ENCODE measurements at regions not wholly inside any gene's neighbourhood (a gene's known extent, or its start where the extent isn't known, plus 50 kb on each side); places are given as distances from the start of the nearest gene placed in this dataset.

DNA sequence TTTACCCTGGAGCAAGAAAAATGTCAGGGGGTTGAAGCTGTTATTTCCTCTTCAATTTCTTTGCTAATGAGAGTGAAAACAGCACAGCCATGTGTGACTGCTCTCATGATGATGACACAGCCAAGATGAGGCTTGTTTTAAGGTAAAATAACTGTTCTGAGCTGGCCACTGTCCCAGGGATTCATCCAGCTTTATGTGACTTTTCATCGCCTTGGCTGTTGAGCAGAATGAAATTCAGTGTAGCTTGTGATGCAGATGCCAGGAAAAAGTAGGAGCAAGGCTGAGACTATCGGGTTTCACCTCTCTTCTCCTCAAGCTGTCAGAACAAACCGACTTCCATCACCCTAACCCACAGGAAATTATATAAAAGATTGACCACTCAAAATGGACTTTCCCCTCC is 361.8 kb upstream of the CDH5 start (continued):
- TF ChIP-seq, protein P1, sequence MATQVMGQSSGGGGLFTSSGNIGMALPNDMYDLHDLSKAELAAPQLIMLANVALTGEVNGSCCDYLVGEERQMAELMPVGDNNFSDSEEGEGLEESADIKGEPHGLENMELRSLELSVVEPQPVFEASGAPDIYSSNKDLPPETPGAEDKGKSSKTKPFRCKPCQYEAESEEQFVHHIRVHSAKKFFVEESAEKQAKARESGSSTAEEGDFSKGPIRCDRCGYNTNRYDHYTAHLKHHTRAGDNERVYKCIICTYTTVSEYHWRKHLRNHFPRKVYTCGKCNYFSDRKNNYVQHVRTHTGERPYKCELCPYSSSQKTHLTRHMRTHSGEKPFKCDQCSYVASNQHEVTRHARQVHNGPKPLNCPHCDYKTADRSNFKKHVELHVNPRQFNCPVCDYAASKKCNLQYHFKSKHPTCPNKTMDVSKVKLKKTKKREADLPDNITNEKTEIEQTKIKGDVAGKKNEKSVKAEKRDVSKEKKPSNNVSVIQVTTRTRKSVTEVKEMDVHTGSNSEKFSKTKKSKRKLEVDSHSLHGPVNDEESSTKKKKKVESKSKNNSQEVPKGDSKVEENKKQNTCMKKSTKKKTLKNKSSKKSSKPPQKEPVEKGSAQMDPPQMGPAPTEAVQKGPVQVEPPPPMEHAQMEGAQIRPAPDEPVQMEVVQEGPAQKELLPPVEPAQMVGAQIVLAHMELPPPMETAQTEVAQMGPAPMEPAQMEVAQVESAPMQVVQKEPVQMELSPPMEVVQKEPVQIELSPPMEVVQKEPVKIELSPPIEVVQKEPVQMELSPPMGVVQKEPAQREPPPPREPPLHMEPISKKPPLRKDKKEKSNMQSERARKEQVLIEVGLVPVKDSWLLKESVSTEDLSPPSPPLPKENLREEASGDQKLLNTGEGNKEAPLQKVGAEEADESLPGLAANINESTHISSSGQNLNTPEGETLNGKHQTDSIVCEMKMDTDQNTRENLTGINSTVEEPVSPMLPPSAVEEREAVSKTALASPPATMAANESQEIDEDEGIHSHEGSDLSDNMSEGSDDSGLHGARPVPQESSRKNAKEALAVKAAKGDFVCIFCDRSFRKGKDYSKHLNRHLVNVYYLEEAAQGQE (IDR thresholded peaks at IDR 0.05; ENCODE audit: low read depth): no peak

DNA sequence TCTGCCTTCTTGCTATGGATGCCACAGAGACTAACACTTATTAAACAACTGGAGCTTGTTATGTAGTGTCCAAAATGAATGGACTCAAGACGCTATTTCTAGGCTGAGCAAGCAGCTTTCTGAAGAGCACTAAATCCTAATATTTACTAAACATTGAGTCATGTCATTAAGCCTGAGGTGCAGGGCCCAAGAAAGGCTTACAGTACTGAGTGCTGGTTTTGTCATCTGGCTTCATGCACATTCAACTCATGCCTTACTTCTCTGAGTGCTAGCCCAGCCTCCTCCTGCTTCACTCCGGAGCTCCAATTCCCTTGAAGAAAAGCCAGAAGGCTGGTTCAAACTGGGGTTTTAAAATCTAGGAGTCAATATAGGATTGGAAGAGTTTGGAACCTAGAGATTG is 363.3 kb upstream of the CDH5 start:
- H4K20me1 ChIP-seq (ENCODE audit: insufficient read depth): no peaks in the 10 kb centered on the region
- ChIA-PET POLR2A (no interaction called here), RAD21 (ENCODE audit: low non-redundant PET in 1 of 2, low total read pairs in 2 of 2, uncharacterized antibody in 2 of 2, unreplicated experiment in 2 of 2) (no interaction called here), CTCF (no interaction called here)
- intact Hi-C loops (cut with micrococcal nuclease): no loop called here
- DNase-seq (ENCODE audit: low read depth, low spot score): no peak
- no peaks in the 10 kb centered on the region for H3K79me2 ChIP-seq (ENCODE audit: insufficient read depth, low read length)
- no peaks in the 10 kb centered on the region for H3K4me1 ChIP-seq (ENCODE audit: control insufficient read depth in 1 of 2, insufficient read depth in 2 of 2, low read length in 2 of 2)
- BruUV-seq (replicated peaks): no TSS peak
- no peak overlapping the region for H2AFZ ChIP-seq (ENCODE audit: low read depth, low read length, poor library complexity, severe bottlenecking)
- ATAC-seq: no peak
- no peak overlapping the region for H3K4me2 ChIP-seq (ENCODE audit: low read length)
- H3K9ac ChIP-seq (ENCODE audit: low read length): no peak overlapping the region
- no peak overlapping the region for H3K4me3 ChIP-seq (replicated peaks in 1 of 2; ENCODE audit: low read depth in 1 of 2, low read length in 2 of 2)
- H3K36me3 ChIP-seq (ENCODE audit: control insufficient read depth in 1 of 2, insufficient read depth in 2 of 2, low read length in 2 of 2): no peaks in the 10 kb centered on the region
- H3K27me3 ChIP-seq (ENCODE audit: insufficient read depth, low read length): peaks cover 31% of the 10 kb centered on the region
- no peaks in the 10 kb centered on the region for H3K9me2 ChIP-seq (ENCODE audit: insufficient read depth)
- no peaks in the 10 kb centered on the region for H3K9me3 ChIP-seq (ENCODE audit: control insufficient read depth in 1 of 2, insufficient read depth in 1 of 2, low read depth in 1 of 2, low read length in 2 of 2)
- H3K27ac ChIP-seq (ENCODE audit: low read depth, low read length): no peak overlapping the region
- TF ChIP-seq CEBPB (IDR thresholded peaks at IDR 0.05; ENCODE audit: low read depth): no peak
- no peak for TF ChIP-seq SIN3A (IDR thresholded peaks at IDR 0.05; ENCODE audit: low read depth)
- TF ChIP-seq, protein P1 (IDR thresholded peaks at IDR 0.05; ENCODE audit: low read depth): no peak
- no peak for TF ChIP-seq FOSL1 (IDR thresholded peaks at IDR 0.05; ENCODE audit: low read depth)
- no peak for TF ChIP-seq ZFX (IDR thresholded peaks at IDR 0.05)
